Vagina (tissue), 2 donors: ENCODE measurements at regions not wholly inside any gene's neighbourhood (a gene's known extent, or its start where the extent isn't known, plus 50 kb on each side); places are given as distances from the start of the nearest gene placed in this dataset.

Experiments used
- DNase-seq, 2 donors: peaks; one replicate each; pipeline ENCODE4 v3.0.0-alpha.2; 2017; ENCODE audit errors: extremely low spot score in 2 of 2
- H3K27ac ChIP-seq: fragments of 200-600 bp; sonication (generic); one replicate; pipeline ENCODE4 v1.5.1; 2019
- H3K27me3 ChIP-seq: fragments of 200-600 bp; sonication (generic); one replicate; pipeline ENCODE4 v1.5.1; 2019
- H3K36me3 ChIP-seq, 2 donors: fragments of 200-600 bp; sonication (generic); one replicate each; pipeline ENCODE4 v1.5.1; 2017 to 2019
- H3K4me1 ChIP-seq: fragments of 200-600 bp; sonication (generic); one replicate; pipeline ENCODE4 v1.5.1; 2019
- H3K4me3 ChIP-seq, 2 donors: fragments of 200-600 bp; sonication (generic); 1 replicate in 1 of 2; 2 replicates in 1 of 2; pipeline ENCODE4 v1.5.1; 2016 to 2019
- H3K9me3 ChIP-seq: fragments of 200-600 bp; sonication (generic); one replicate; pipeline ENCODE4 v1.5.1; 2019
- CTCF ChIP-seq, 3 experiments: fragments of 450-650 bp in 2 of 3; fragments of 200-600 bp in 1 of 3; sonication (generic) in 1 of 3; IDR thresholded peaks; one replicate each; pipeline ENCODE4 v1.5.1; 2017 to 2019; ENCODE audit warnings: antibody characterized with exemption in 3 of 3, mild to moderate bottlenecking in 2 of 3, moderate library complexity in 2 of 3
- POLR2A ChIP-seq, 2 donors: fragments of 450-650 bp; IDR thresholded peaks; one replicate each; pipeline ENCODE4 v1.6.1; 2017; ENCODE audit warnings: antibody characterized with exemption in 2 of 2, mild to moderate bottlenecking in 2 of 2, moderate library complexity in 2 of 2
- POLR2AphosphoS5 ChIP-seq, 2 donors: sonication (generic); formaldehyde crosslinking; IDR thresholded peaks; one replicate each; pipeline ENCODE4 v1.9.0; 2017; ENCODE audit warnings: antibody characterized with exemption in 2 of 2, mild to moderate bottlenecking in 2 of 2, low read depth in 1 of 2; ENCODE audit not compliant: insufficient read depth in 1 of 2
- intact Hi-C: fragments of 100-400 bp; cut with DNase I; formaldehyde crosslinking; loops from one replicate; pipeline ENCODE4 v1.15.1; 2023

- Histone ChIP-seq H3K4me1 (no peaks in the 10 kb centered on the region), H3K27me3 (no peaks in the 10 kb centered on the region), H3K9me3 (no peaks in the 10 kb centered on the region), H3K27ac (no peak overlapping the region), H3K4me3 (no peak overlapping the region), H3K36me3 (no peaks in the 10 kb centered on the region)
- intact Hi-C loops = no loop called here
- DNase-seq = no peak
- no peak for TF ChIP-seq POLR2A (IDR thresholded peaks at IDR 0.05)
- no peak for TF ChIP-seq POLR2AphosphoS5 (IDR thresholded peaks at IDR 0.05; ENCODE audit: insufficient read depth in 1 of 2, low read depth in 1 of 2)
- TF ChIP-seq CTCF (IDR thresholded peaks at IDR 0.05) = no peak
Observed at GRCh38 chr15:81511138-81511537, 137.1 kb upstream of the TMC3 start.

GRCh38 chr15:81507831-81508230, 133.8 kb upstream of the TMC3 start:
- TF ChIP-seq POLR2A (IDR thresholded peaks at IDR 0.05) (no peak), CTCF (IDR thresholded peaks at IDR 0.05) (no peak), POLR2AphosphoS5 (IDR thresholded peaks at IDR 0.05; ENCODE audit: insufficient read depth in 1 of 2, low read depth in 1 of 2) (no peak)
- Histone ChIP-seq H3K27ac (no peak overlapping the region), H3K4me1 (no peaks in the 10 kb centered on the region), H3K27me3 (no peaks in the 10 kb centered on the region), H3K36me3 (no peaks in the 10 kb centered on the region), H3K4me3 (no peak overlapping the region), H3K9me3 (no peaks in the 10 kb centered on the region)
- intact Hi-C loops = no loop called here
- no peak for DNase-seq

GRCh38 chr15:81506936-81507335, 132.9 kb upstream of the TMC3 start:
- Histone ChIP-seq H3K9me3 (no peaks in the 10 kb centered on the region), H3K4me1 (no peaks in the 10 kb centered on the region), H3K27me3 (no peaks in the 10 kb centered on the region), H3K4me3 (no peak overlapping the region), H3K36me3 (no peaks in the 10 kb centered on the region), H3K27ac (no peak overlapping the region)
- no peak for TF ChIP-seq POLR2A (IDR thresholded peaks at IDR 0.05)
- no peak for TF ChIP-seq POLR2AphosphoS5 (IDR thresholded peaks at IDR 0.05; ENCODE audit: insufficient read depth in 1 of 2, low read depth in 1 of 2)
- no peak for TF ChIP-seq CTCF (IDR thresholded peaks at IDR 0.05)
- intact Hi-C loops = no loop called here
- no peak for DNase-seq

GRCh38 chr15:81506071-81506470, 132.1 kb upstream of the TMC3 start:
- no peak overlapping the region for H3K4me3 ChIP-seq
- intact Hi-C loops = no loop called here
- TF ChIP-seq POLR2AphosphoS5 (IDR thresholded peaks at IDR 0.05; ENCODE audit: insufficient read depth in 1 of 2, low read depth in 1 of 2) (no peak), POLR2A (IDR thresholded peaks at IDR 0.05) (no peak), CTCF (IDR thresholded peaks at IDR 0.05) (no peak)
- no peaks in the 10 kb centered on the region for H3K4me1 ChIP-seq
- no peak overlapping the region for H3K27ac ChIP-seq
- DNase-seq = no peak
- H3K27me3 ChIP-seq = no peaks in the 10 kb centered on the region
- no peaks in the 10 kb centered on the region for H3K9me3 ChIP-seq
- no peaks in the 10 kb centered on the region for H3K36me3 ChIP-seq

GRCh38 chr15:81504170-81504905, 130.3 kb upstream of the TMC3 start:
- Histone ChIP-seq H3K9me3 (no peaks in the 10 kb centered on the region), H3K4me3 (no peak overlapping the region), H3K4me1 (no peaks in the 10 kb centered on the region), H3K36me3 (no peaks in the 10 kb centered on the region), H3K27me3 (no peaks in the 10 kb centered on the region), H3K27ac (no peak overlapping the region)
- TF ChIP-seq POLR2A (IDR thresholded peaks at IDR 0.05) = no peak
- intact Hi-C loops = no loop called here
- no peak for DNase-seq
